IMR-90 (cell line): ENCODE measurements at regions not wholly inside any gene's neighbourhood (a gene's known extent, or its start where the extent isn't known, plus 50 kb on each side); places are given as distances from the start of the nearest gene placed in this dataset.

Source experiments
- ATAC-seq: fragments of 200-7000 bp; cut with Tn5 transposase; 2 replicates; pipeline ENCODE4 v1.9.1; 2020; ENCODE audit warnings: low read depth, mild to moderate bottlenecking, moderate library complexity
- BruUV-seq: library from RNA; stranded (reverse); fragments of 400-500 nt; replicated peaks from 2 replicates; lab custom pipeline; 2021; lab: Mats Ljungman, UMichigan
- CTCF ChIA-PET: fragments of 300-600 bp; formaldehyde crosslinking; extraction: SDS; loops from one replicate; lab custom pipeline; 2021; ENCODE audit warnings: antibody characterized with exemption; lab: Yijun Ruan, JAX
- POLR2A ChIA-PET: fragments of 300-600 bp; sonication (Branson Sonifier 250); formaldehyde crosslinking; loops from one replicate; lab custom pipeline; 2022; ENCODE audit warnings: antibody characterized with exemption; ENCODE audit not compliant: unreplicated experiment; lab: Charles Lee
- DNase-seq: peaks from one replicate; pipeline ENCODE4 v3.0.0; 2013
- H2AFZ ChIP-seq: replicated peaks from 2 replicates; pipeline ENCODE3; 2013; ENCODE audit warnings: low read length, mild to moderate bottlenecking; ENCODE audit not compliant: poor library complexity
- H2AK5ac ChIP-seq: 2 replicates; pipeline ENCODE4 v1.6.1; 2013; ENCODE audit warnings: low read depth, low read length, inconsistent platforms
- H2AK9ac ChIP-seq: replicated peaks from 2 replicates; pipeline ENCODE3; 2013; ENCODE audit warnings: mild to moderate bottlenecking, low read depth, low read length, moderate library complexity; ENCODE audit not compliant: poor library complexity
- H2BK120ac ChIP-seq: 2 replicates; pipeline ENCODE4 v1.6.1; 2013; ENCODE audit warnings: low read depth, low read length, inconsistent platforms
- H2BK15ac ChIP-seq: 3 replicates; pipeline ENCODE4 v1.6.1; 2013; ENCODE audit warnings: low read depth, low read length, inconsistent platforms
- H2BK20ac ChIP-seq: 2 replicates; pipeline ENCODE4 v1.6.1; 2013; ENCODE audit warnings: low read depth, mild to moderate bottlenecking, inconsistent platforms, low read length, moderate library complexity
- H2BK5ac ChIP-seq: 2 replicates; pipeline ENCODE4 v1.6.1; 2013; ENCODE audit warnings: mild to moderate bottlenecking, low read depth, low read length, inconsistent platforms; ENCODE audit not compliant: poor library complexity, severe bottlenecking
- H3K14ac ChIP-seq: replicated peaks from 2 replicates; pipeline ENCODE4 v1.6.1; 2013; ENCODE audit warnings: low read depth, low read length, inconsistent platforms
- H3K18ac ChIP-seq: 2 replicates; pipeline ENCODE4 v1.6.1; 2013; ENCODE audit warnings: low read depth, low read length, control low read depth
- H3K23ac ChIP-seq: 2 replicates; pipeline ENCODE4 v1.6.1; 2013; ENCODE audit warnings: low read depth, low read length, inconsistent platforms
- H3K27ac ChIP-seq: 2 replicates; pipeline ENCODE4 v1.5.1; 2013; ENCODE audit warnings: mild to moderate bottlenecking, control low read depth, low read length; ENCODE audit not compliant: insufficient read depth
- H3K27me3 ChIP-seq: 2 replicates; pipeline ENCODE4 v1.6.1; 2013; ENCODE audit warnings: low read length; ENCODE audit not compliant: control insufficient read depth, insufficient read depth
- H3K36me3 ChIP-seq: 2 replicates; pipeline ENCODE4 v1.6.1; 2013; ENCODE audit warnings: low read length, mixed read lengths; ENCODE audit not compliant: control insufficient read depth, insufficient read depth
- H3K4ac ChIP-seq: 2 replicates; pipeline ENCODE4 v1.6.1; 2013; ENCODE audit warnings: low read depth, low read length, inconsistent platforms
- H3K4me1 ChIP-seq: 2 replicates; pipeline ENCODE4 v1.6.1; 2013; ENCODE audit warnings: low read length, mixed read lengths; ENCODE audit not compliant: control insufficient read depth, insufficient read depth
- H3K4me2 ChIP-seq: 2 replicates; pipeline ENCODE4 v1.6.1; 2013; ENCODE audit warnings: low read depth, mild to moderate bottlenecking, control low read depth, low read length, moderate library complexity
- H3K4me3 ChIP-seq: 2 replicates; pipeline ENCODE4 v1.5.1; 2013; ENCODE audit warnings: low read depth, mild to moderate bottlenecking, control low read depth, low read length, moderate library complexity; ENCODE audit not compliant: insufficient read depth
- H3K56ac ChIP-seq: 2 replicates; pipeline ENCODE4 v1.6.1; 2013; ENCODE audit warnings: low read length, inconsistent platforms; ENCODE audit not compliant: insufficient read depth; ENCODE audit errors: extremely low read depth
- H3K79me1 ChIP-seq, 2 experiments: 2 replicates each; pipeline ENCODE4 v1.6.1; 2013; ENCODE audit warnings: low read length in 2 of 2, inconsistent platforms in 1 of 2, low read depth in 1 of 2
- H3K9ac ChIP-seq: 2 replicates; pipeline ENCODE4 v1.6.1; 2013; ENCODE audit warnings: low read depth, low read length, control low read depth
- H3K9me1 ChIP-seq: 2 replicates; pipeline ENCODE4 v1.6.1; 2013; ENCODE audit warnings: low read length, inconsistent platforms; ENCODE audit not compliant: insufficient read depth
- H3K9me3 ChIP-seq: 2 replicates; pipeline ENCODE4 v1.6.1; 2013; ENCODE audit warnings: low read length; ENCODE audit not compliant: control insufficient read depth, insufficient read depth
- H4K20me1 ChIP-seq: 2 replicates; pipeline ENCODE4 v1.6.1; 2013; ENCODE audit warnings: low read length, inconsistent platforms; ENCODE audit not compliant: insufficient read depth
- H4K5ac ChIP-seq: 2 replicates; pipeline ENCODE4 v1.6.1; 2013; ENCODE audit warnings: mild to moderate bottlenecking, low read depth, low read length, control low read depth
- H4K8ac ChIP-seq, 2 experiments: 2 replicates each; pipeline ENCODE4 v1.6.1; 2013; ENCODE audit warnings: low read depth in 2 of 2, low read length in 2 of 2, control low read depth in 1 of 2, inconsistent platforms in 1 of 2
- H4K91ac ChIP-seq: 2 replicates; pipeline ENCODE4 v1.6.1; 2013; ENCODE audit warnings: low read depth, low read length, inconsistent platforms; ENCODE audit not compliant: insufficient read depth
- BHLHE40 ChIP-seq: fragments of 150-350 bp; IDR thresholded peaks from 2 replicates; pipeline ENCODE4 v1.6.1; 2016; ENCODE audit warnings: mild to moderate bottlenecking, low read depth, low read length
- POLR2A ChIP-seq: IDR thresholded peaks from 2 replicates; pipeline ENCODE4 v1.6.1; 2012; ENCODE audit warnings: mild to moderate bottlenecking, low read depth, low read length
- RAD21 ChIP-seq: IDR thresholded peaks from 2 replicates; pipeline ENCODE4 v1.6.1; 2012; ENCODE audit warnings: low read length, improper control_type of control experiment
- SMC3 ChIP-seq: fragments of 150-350 bp; IDR thresholded peaks from 2 replicates; pipeline ENCODE4 v1.6.1; 2016; ENCODE audit warnings: low read depth, mild to moderate bottlenecking, antibody characterized with exemption, low read length, moderate library complexity
- USF2 ChIP-seq: fragments of 150-350 bp; IDR thresholded peaks from 2 replicates; pipeline ENCODE4 v1.6.1; 2017; ENCODE audit warnings: mild to moderate bottlenecking, antibody characterized with exemption, low read length, low read depth
- dilution Hi-C: fragments of 300-500 bp; cut with HindIII; formaldehyde crosslinking; loops from one replicate; pipeline ENCODE4 v1.14.3; 2018; ENCODE audit warnings: low sequenced_read_pairs; ENCODE audit not compliant: unreplicated experiment
- in situ Hi-C: fragments of 300-500 bp; cut with MboI; formaldehyde crosslinking; loops from 3 replicates; pipeline ENCODE4 v1.14.3; 2019; ENCODE audit warnings: low sequenced_read_pairs, inconsistent platforms, mixed read lengths
- intact Hi-C: fragments of 100-400 bp; cut with micrococcal nuclease; formaldehyde crosslinking; loops from 2 replicates; pipeline ENCODE4 v1.10.0; 2022
- TF ChIP-seq, protein P1 (sequence below): conservative IDR thresholded peaks from 2 replicates; pipeline ENCODE4 v1.5.1; 2012; ENCODE audit warnings: mild to moderate bottlenecking, low read depth, low read length, improper control_type of control experiment

GRCh38 chr3:98994128-98994762 lies 92.8 kb upstream of the DCBLD2 start:
- Histone ChIP-seq H3K18ac (no peak overlapping the region; the same call in 1 of the 2 replicates), H3K4ac (no peak overlapping the region), H3K36me3 (no peaks in the 10 kb centered on the region), H3K79me1 (no peaks in the 10 kb centered on the region; a peak in 2 of 4 replicates), H4K8ac (no peak overlapping the region), H3K9me3 (no peaks in the 10 kb centered on the region), H4K20me1 (no peaks in the 10 kb centered on the region), H2AK5ac (no peak overlapping the region), H3K56ac (no peak overlapping the region), H2BK20ac (peak overlapping the region; percentile 5; the same call in 1 of the 2 replicates), H3K4me3 (no peak overlapping the region), H3K27ac (no peak overlapping the region), H2BK15ac (no peak overlapping the region), H2BK120ac (peak overlapping the region; percentile 3; the same call in 1 of the 2 replicates), H2AK9ac (no peak overlapping the region), H3K23ac (no peak overlapping the region), H3K14ac (no peak overlapping the region), H4K91ac (no peak overlapping the region), H3K27me3 (no peaks in the 10 kb centered on the region), H3K4me2 (no peak overlapping the region), H4K5ac (no peak overlapping the region), H2AFZ (no peak overlapping the region), H3K9ac (no peak overlapping the region), H2BK5ac (no peak overlapping the region), H3K9me1 (no peaks in the 10 kb centered on the region), H3K4me1 (no peaks in the 10 kb centered on the region)
- DNase-seq (peak; percentile 81), ATAC-seq (peak; percentile 85)
- POLR2A ChIA-PET, result interaction anchor here (0.6 kb wide), 1 partner anchor 37 kb away, joined by 3 read pairs; no protein-coding TSS in a partner anchor
- TF ChIP-seq SMC3, result peak; percentile 96
- TF ChIP-seq, protein P1, sequence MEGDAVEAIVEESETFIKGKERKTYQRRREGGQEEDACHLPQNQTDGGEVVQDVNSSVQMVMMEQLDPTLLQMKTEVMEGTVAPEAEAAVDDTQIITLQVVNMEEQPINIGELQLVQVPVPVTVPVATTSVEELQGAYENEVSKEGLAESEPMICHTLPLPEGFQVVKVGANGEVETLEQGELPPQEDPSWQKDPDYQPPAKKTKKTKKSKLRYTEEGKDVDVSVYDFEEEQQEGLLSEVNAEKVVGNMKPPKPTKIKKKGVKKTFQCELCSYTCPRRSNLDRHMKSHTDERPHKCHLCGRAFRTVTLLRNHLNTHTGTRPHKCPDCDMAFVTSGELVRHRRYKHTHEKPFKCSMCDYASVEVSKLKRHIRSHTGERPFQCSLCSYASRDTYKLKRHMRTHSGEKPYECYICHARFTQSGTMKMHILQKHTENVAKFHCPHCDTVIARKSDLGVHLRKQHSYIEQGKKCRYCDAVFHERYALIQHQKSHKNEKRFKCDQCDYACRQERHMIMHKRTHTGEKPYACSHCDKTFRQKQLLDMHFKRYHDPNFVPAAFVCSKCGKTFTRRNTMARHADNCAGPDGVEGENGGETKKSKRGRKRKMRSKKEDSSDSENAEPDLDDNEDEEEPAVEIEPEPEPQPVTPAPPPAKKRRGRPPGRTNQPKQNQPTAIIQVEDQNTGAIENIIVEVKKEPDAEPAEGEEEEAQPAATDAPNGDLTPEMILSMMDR, result peak; percentile 85
- TF ChIP-seq RAD21, result peak; percentile 93
- 0 out of 2 replicates have a peak, but pooled peaks have one; percentile 24 for TF ChIP-seq POLR2A
- no peak for TF ChIP-seq USF2
- no peak for TF ChIP-seq BHLHE40
- dilution Hi-C loops (no loop called here), intact Hi-C loops (loop anchor here (1.0 to 2.0 kb wide), 3 partner anchors 93 to 392 kb away; partner anchors contain the start of gene DCBLD2), in situ Hi-C loops (loop anchor here (5.0 kb wide), 2 partner anchors 177 to 392 kb away; no protein-coding TSS in a partner anchor)
- CTCF ChIA-PET, result interaction anchor here (0.6 to 4.1 kb wide), 14 partner anchors 10 to 392 kb away, joined by 3 to 45 read pairs (median 5); no protein-coding TSS in a partner anchor
- no TSS peak for BruUV-seq
